ENCODE measurements at regions not wholly inside any gene's neighbourhood (a gene's known extent, or its start where the extent isn't known, plus 50 kb on each side); places are given as distances from the start of the nearest gene placed in this dataset.
"Not testable (repeated sequence)": the region's sequence is repeated elsewhere in the genome, so short reads cannot be mapped to it uniquely, and the experiment has no call there.

- not testable (repeated sequence) for DNase-seq
These were observed 175.9 kb downstream of the OTOP1 start for GRCh38 chr4:4050781-4051180.

- not testable (repeated sequence) for DNase-seq
These were observed 173.8 kb downstream of the OTOP1 start for GRCh38 chr4:4052933-4053332.

GRCh38 chr4:4057226-4057625, 169.5 kb downstream of the OTOP1 start:
- not testable (repeated sequence) for DNase-seq

- not testable (repeated sequence) for DNase-seq
These were observed 142.6 kb downstream of the OTOP1 start for GRCh38 chr4:4084171-4084570.

GRCh38 chr4:4089716-4090419, 136.9 kb downstream of the OTOP1 start:
- DNase-seq: not testable (repeated sequence)

GRCh38 chr4:4090720-4091119, 136.0 kb downstream of the OTOP1 start:
- DNase-seq: not testable (repeated sequence)

GRCh38 chr4:4092159-4092558, 134.6 kb downstream of the OTOP1 start:
- not testable (repeated sequence) for DNase-seq

- not testable (repeated sequence) for DNase-seq
These were observed 127.1 kb downstream of the OTOP1 start for GRCh38 chr4:4099610-4100009.

- DNase-seq: not testable (repeated sequence)
These were observed 119.8 kb downstream of the OTOP1 start for GRCh38 chr4:4106923-4107322.

- peak in 1 of 2 experiments; percentile 10 for DNase-seq
These were observed 119.2 kb downstream of the OTOP1 start for GRCh38 chr4:4107411-4108107.

- not testable (repeated sequence) for DNase-seq
These were observed 111.3 kb downstream of the OTOP1 start for GRCh38 chr4:4115381-4115780.

GRCh38 chr4:4116901-4117300, 109.8 kb downstream of the OTOP1 start:
- DNase-seq: not testable (repeated sequence)

- not testable (repeated sequence) for DNase-seq
These were observed 92.4 kb downstream of the OTOP1 start for GRCh38 chr4:4134368-4134767.

GRCh38 chr4:4136621-4137020, 90.1 kb downstream of the OTOP1 start:
- not testable (repeated sequence) for DNase-seq

All from NCI-H446 (cell line).